Activated CD4-positive, alpha-beta memory T cell treated with anti-CD3 and anti-CD28 coated beads, Interleukin-2, amount 10 ng/mL, durations not matched to agents 7 days and 5 days (primary cell): ENCODE measurements at regions not wholly inside any gene's neighbourhood (a gene's known extent, or its start where the extent isn't known, plus 50 kb on each side); places are given as distances from the start of the nearest gene placed in this dataset.
"Not testable (repeated sequence)": the region's sequence is repeated elsewhere in the genome, so short reads cannot be mapped to it uniquely, and the experiment has no call there.

Experiments used
- CTCF ChIA-PET: fragments of 350-600 bp; sonication (Branson Sonifier 250); formaldehyde crosslinking; loops from one replicate; lab custom pipeline; 2021; ENCODE audit warnings: antibody characterized with exemption, inconsistent platforms; lab: Charles Lee
- POLR2A ChIA-PET: fragments of 350-600 bp; sonication (Branson Sonifier 250); formaldehyde crosslinking; loops from one replicate; lab custom pipeline; 2021; ENCODE audit warnings: antibody characterized with exemption; lab: Charles Lee
- DNase-seq: peaks from one replicate; pipeline ENCODE4 v3.0.0-alpha.2; 2020
- H3K27ac Mint-ChIP-seq: one replicate; pipeline ENCODE4 v1.8.0; 2021; ENCODE audit warnings: mild to moderate bottlenecking, mixed read lengths
- H3K27me3 Mint-ChIP-seq: one replicate; pipeline ENCODE4 v1.8.0; 2021; ENCODE audit warnings: mixed read lengths
- H3K36me3 Mint-ChIP-seq: one replicate; pipeline ENCODE4 v1.8.0; 2021; ENCODE audit warnings: low read depth, mixed read lengths
- H3K4me1 Mint-ChIP-seq: one replicate; pipeline ENCODE4 v1.8.0; 2021; ENCODE audit warnings: mixed read lengths
- H3K4me3 Mint-ChIP-seq: one replicate; pipeline ENCODE4 v1.8.0; 2021; ENCODE audit warnings: mild to moderate bottlenecking, mixed read lengths
- H3K9me3 Mint-ChIP-seq: one replicate; pipeline ENCODE4 v1.8.0; 2021; ENCODE audit warnings: mixed read lengths

GRCh38 chr11:24181395-24182047, 315.3 kb upstream of the LUZP2 start:
- no peak overlapping the region for H3K4me3 Mint-ChIP-seq
- H3K9me3 Mint-ChIP-seq, result peaks cover 15% of the 10 kb centered on the region
- H3K27me3 Mint-ChIP-seq, result no peaks in the 10 kb centered on the region
- POLR2A ChIA-PET, result no interaction called here
- DNase-seq, result no peak
- no peaks in the 10 kb centered on the region for H3K4me1 Mint-ChIP-seq
- H3K27ac Mint-ChIP-seq, result no peak overlapping the region
- CTCF ChIA-PET, result no interaction called here
- H3K36me3 Mint-ChIP-seq, result no peaks in the 10 kb centered on the region

GRCh38 chr11:24185535-24185934, 311.3 kb upstream of the LUZP2 start:
- POLR2A ChIA-PET, H3K27ac Mint-ChIP-seq, H3K27me3 Mint-ChIP-seq, H3K4me1 Mint-ChIP-seq, DNase-seq, H3K36me3 Mint-ChIP-seq, H3K4me3 Mint-ChIP-seq, CTCF ChIA-PET: not testable (repeated sequence)
- H3K9me3 Mint-ChIP-seq, result peaks cover 10% of the 10 kb centered on the region

- no peaks in the 10 kb centered on the region for H3K27me3 Mint-ChIP-seq
- ChIA-PET POLR2A (no interaction called here), CTCF (no interaction called here)
- no peaks in the 10 kb centered on the region for H3K36me3 Mint-ChIP-seq
- no peaks in the 10 kb centered on the region for H3K4me1 Mint-ChIP-seq
- no peak overlapping the region for H3K4me3 Mint-ChIP-seq
- peaks cover 14% of the 10 kb centered on the region for H3K9me3 Mint-ChIP-seq
- H3K27ac Mint-ChIP-seq, result no peak overlapping the region
- DNase-seq, result no peak
Measured at GRCh38 chr11:24196733-24197132, 300.1 kb upstream of the LUZP2 start.

- ChIA-PET CTCF (no interaction called here), POLR2A (no interaction called here)
- no peaks in the 10 kb centered on the region for H3K4me1 Mint-ChIP-seq
Measured at GRCh38 chr11:24198481-24198880, 298.4 kb upstream of the LUZP2 start.

GRCh38 chr11:24199461-24199860, 297.4 kb upstream of the LUZP2 start:
- Mint-ChIP-seq H3K4me3 (no peak overlapping the region), H3K9me3 (peaks cover 6% of the 10 kb centered on the region), H3K27me3 (no peaks in the 10 kb centered on the region), H3K36me3 (no peaks in the 10 kb centered on the region), H3K4me1 (no peaks in the 10 kb centered on the region), H3K27ac (no peak overlapping the region)
- DNase-seq, result no peak
- ChIA-PET POLR2A (no interaction called here), CTCF (no interaction called here)

More at GRCh38 chr11:24198481-24198880, 298.4 kb upstream of the LUZP2 start:
- Mint-ChIP-seq H3K9me3 (peaks cover 6% of the 10 kb centered on the region), H3K4me3 (no peak overlapping the region), H3K36me3 (no peaks in the 10 kb centered on the region), H3K27me3 (no peaks in the 10 kb centered on the region), H3K27ac (no peak overlapping the region)
- no peak for DNase-seq

GRCh38 chr11:24206030-24206429, 290.8 kb upstream of the LUZP2 start:
- no peak for DNase-seq
- Mint-ChIP-seq H3K27me3 (no peaks in the 10 kb centered on the region), H3K27ac (no peak overlapping the region), H3K4me3 (no peak overlapping the region), H3K4me1 (no peaks in the 10 kb centered on the region), H3K9me3 (peaks cover 12% of the 10 kb centered on the region), H3K36me3 (no peaks in the 10 kb centered on the region)
- ChIA-PET CTCF (no interaction called here), POLR2A (no interaction called here)

GRCh38 chr11:24206511-24206910, 290.3 kb upstream of the LUZP2 start:
- no peaks in the 10 kb centered on the region for H3K27me3 Mint-ChIP-seq
- DNase-seq, result no peak
- CTCF ChIA-PET, result no interaction called here
- no peaks in the 10 kb centered on the region for H3K4me1 Mint-ChIP-seq
- H3K4me3 Mint-ChIP-seq, result no peak overlapping the region
- H3K36me3 Mint-ChIP-seq, result no peaks in the 10 kb centered on the region
- H3K27ac Mint-ChIP-seq, result no peak overlapping the region
- POLR2A ChIA-PET, result no interaction called here
- peaks cover 14% of the 10 kb centered on the region for H3K9me3 Mint-ChIP-seq

- ChIA-PET CTCF (no interaction called here), POLR2A (no interaction called here)
- H3K4me3 Mint-ChIP-seq, result no peak overlapping the region
- no peaks in the 10 kb centered on the region for H3K27me3 Mint-ChIP-seq
- H3K36me3 Mint-ChIP-seq, result no peaks in the 10 kb centered on the region
- DNase-seq, result no peak
- no peaks in the 10 kb centered on the region for H3K4me1 Mint-ChIP-seq
- H3K27ac Mint-ChIP-seq, result no peak overlapping the region
- peaks cover 12% of the 10 kb centered on the region for H3K9me3 Mint-ChIP-seq
Measured at GRCh38 chr11:24216488-24216887, 280.4 kb upstream of the LUZP2 start.

GRCh38 chr11:24217319-24217718, 279.5 kb upstream of the LUZP2 start:
- POLR2A ChIA-PET, H3K27ac Mint-ChIP-seq, H3K27me3 Mint-ChIP-seq, CTCF ChIA-PET, H3K36me3 Mint-ChIP-seq, H3K4me3 Mint-ChIP-seq, DNase-seq, H3K4me1 Mint-ChIP-seq, H3K9me3 Mint-ChIP-seq: not testable (repeated sequence)

- H3K4me3 Mint-ChIP-seq, result no peak overlapping the region
- no peaks in the 10 kb centered on the region for H3K27me3 Mint-ChIP-seq
- CTCF ChIA-PET, result no interaction called here
- no peaks in the 10 kb centered on the region for H3K36me3 Mint-ChIP-seq
- POLR2A ChIA-PET, result no interaction called here
- H3K27ac Mint-ChIP-seq, result no peak overlapping the region
- no peak for DNase-seq
- H3K4me1 Mint-ChIP-seq, result no peaks in the 10 kb centered on the region
- H3K9me3 Mint-ChIP-seq, result peaks cover 17% of the 10 kb centered on the region
Measured at GRCh38 chr11:24225501-24225900, 271.4 kb upstream of the LUZP2 start.

GRCh38 chr11:24226606-24227005, 270.2 kb upstream of the LUZP2 start:
- ChIA-PET POLR2A (no interaction called here), CTCF (no interaction called here)
- H3K27me3 Mint-ChIP-seq, result no peaks in the 10 kb centered on the region
- H3K9me3 Mint-ChIP-seq, result peaks cover 13% of the 10 kb centered on the region
- H3K4me3 Mint-ChIP-seq, result no peak overlapping the region
- no peaks in the 10 kb centered on the region for H3K36me3 Mint-ChIP-seq
- H3K4me1 Mint-ChIP-seq, result no peaks in the 10 kb centered on the region
- H3K27ac Mint-ChIP-seq, result no peak overlapping the region
- no peak for DNase-seq

GRCh38 chr11:24233041-24233440, 263.8 kb upstream of the LUZP2 start:
- no peaks in the 10 kb centered on the region for H3K4me1 Mint-ChIP-seq

GRCh38 chr11:24234822-24235508, 261.9 kb upstream of the LUZP2 start:
- POLR2A ChIA-PET, result no interaction called here
- Mint-ChIP-seq H3K9me3 (peaks cover 9% of the 10 kb centered on the region), H3K4me1 (no peaks in the 10 kb centered on the region), H3K27ac (no peak overlapping the region), H3K27me3 (no peaks in the 10 kb centered on the region), H3K4me3 (no peak overlapping the region), H3K36me3 (no peaks in the 10 kb centered on the region)
- DNase-seq, result no peak
- CTCF ChIA-PET, result no interaction called here

More at GRCh38 chr11:24233041-24233440, 263.8 kb upstream of the LUZP2 start:
- ChIA-PET CTCF (no interaction called here), POLR2A (no interaction called here)
- no peak overlapping the region for H3K27ac Mint-ChIP-seq
- no peaks in the 10 kb centered on the region for H3K36me3 Mint-ChIP-seq
- H3K27me3 Mint-ChIP-seq, result no peaks in the 10 kb centered on the region
- H3K4me3 Mint-ChIP-seq, result no peak overlapping the region
- H3K9me3 Mint-ChIP-seq, result peaks cover 18% of the 10 kb centered on the region
- DNase-seq, result no peak
